ENCODE measurements at regions not wholly inside any gene's neighbourhood (a gene's known extent, or its start where the extent isn't known, plus 50 kb on each side); places are given as distances from the start of the nearest gene placed in this dataset.
A peak's percentile ranks its signal among the peaks of the same experiment; 100 is the strongest.

GRCh38 chr1:60865166-60865565 lies 217.2 kb upstream of the NFIA start:
- FAIRE-seq: no peak
- no peak for DNase-seq
- no peak overlapping the region for H3K4me3 ChIP-seq (ENCODE audit: low read depth in 1 of 3, low read length in 3 of 3)
- no peaks in the 10 kb centered on the region for H3K27me3 ChIP-seq (ENCODE audit: control insufficient read depth in 3 of 3, insufficient read depth in 3 of 3, low read length in 3 of 3)
- no peaks in the 10 kb centered on the region for H3K9me3 ChIP-seq (ENCODE audit: control insufficient read depth in 2 of 2, insufficient read depth in 1 of 2, low read depth in 1 of 2, low read length in 1 of 2)
- 91 to 93% (median 92%) methylated on average over 8 of the region's 8 CpGs for WGBS, 3 donors
- no peaks in the 10 kb centered on the region for H3K36me3 ChIP-seq (ENCODE audit: control insufficient read depth in 3 of 3, insufficient read depth in 2 of 3, low read depth in 1 of 3, low read length in 3 of 3)
- peaks cover 0 to 17% (median 0%) of the 10 kb centered on the region in 3 donors for H3K4me1 ChIP-seq (ENCODE audit: control insufficient read depth in 3 of 3, insufficient read depth in 2 of 3, low read depth in 1 of 3, low read length in 2 of 3)
- H3K27ac ChIP-seq (ENCODE audit: low read depth in 1 of 3, low read length in 2 of 3): no peak overlapping the region

GRCh38 chr1:60864722-60865121 lies 217.6 kb upstream of the NFIA start:
- no peak overlapping the region for H3K27ac ChIP-seq (ENCODE audit: low read depth in 1 of 3, low read length in 2 of 3)
- FAIRE-seq (no peak), DNase-seq (no peak)
- H3K4me1 ChIP-seq (ENCODE audit: control insufficient read depth in 3 of 3, insufficient read depth in 2 of 3, low read depth in 1 of 3, low read length in 2 of 3): peaks cover 0 to 16% (median 0%) of the 10 kb centered on the region in 3 donors
- H3K4me3 ChIP-seq (ENCODE audit: low read depth in 1 of 3, low read length in 3 of 3): no peak overlapping the region
- no peaks in the 10 kb centered on the region for H3K36me3 ChIP-seq (ENCODE audit: control insufficient read depth in 3 of 3, insufficient read depth in 2 of 3, low read depth in 1 of 3, low read length in 3 of 3)
- no peaks in the 10 kb centered on the region for H3K9me3 ChIP-seq (ENCODE audit: control insufficient read depth in 2 of 2, insufficient read depth in 1 of 2, low read depth in 1 of 2, low read length in 1 of 2)
- 91 to 93% (median 93%) methylated on average over 5 of the region's 5 CpGs for WGBS, 3 donors
- no peaks in the 10 kb centered on the region for H3K27me3 ChIP-seq (ENCODE audit: control insufficient read depth in 3 of 3, insufficient read depth in 3 of 3, low read length in 3 of 3)

GRCh38 chr1:60863131-60863530 lies 219.2 kb upstream of the NFIA start:
- 88 to 98% (median 92%) methylated on average over 1 of the region's 1 CpG for WGBS, 3 donors
- no peak for DNase-seq
- Histone ChIP-seq H3K27me3 (ENCODE audit: control insufficient read depth in 3 of 3, insufficient read depth in 3 of 3, low read length in 3 of 3) (no peaks in the 10 kb centered on the region), H3K9me3 (ENCODE audit: control insufficient read depth in 2 of 2, insufficient read depth in 1 of 2, low read depth in 1 of 2, low read length in 1 of 2) (no peaks in the 10 kb centered on the region), H3K4me3 (ENCODE audit: low read depth in 1 of 3, low read length in 3 of 3) (no peak overlapping the region), H3K4me1 (ENCODE audit: control insufficient read depth in 3 of 3, insufficient read depth in 2 of 3, low read depth in 1 of 3, low read length in 2 of 3) (peaks cover 0 to 16% (median 0%) of the 10 kb centered on the region in 3 donors), H3K27ac (ENCODE audit: low read depth in 1 of 3, low read length in 2 of 3) (no peak overlapping the region), H3K36me3 (ENCODE audit: control insufficient read depth in 3 of 3, insufficient read depth in 2 of 3, low read depth in 1 of 3, low read length in 3 of 3) (no peaks in the 10 kb centered on the region)
- no peak for FAIRE-seq

GRCh38 chr1:60861961-60862567 lies 220.3 kb upstream of the NFIA start:
- Histone ChIP-seq H3K4me3 (ENCODE audit: low read depth in 1 of 3, low read length in 3 of 3) (no peak overlapping the region), H3K27me3 (ENCODE audit: control insufficient read depth in 3 of 3, insufficient read depth in 3 of 3, low read length in 3 of 3) (no peaks in the 10 kb centered on the region), H3K9me3 (ENCODE audit: control insufficient read depth in 2 of 2, insufficient read depth in 1 of 2, low read depth in 1 of 2, low read length in 1 of 2) (no peaks in the 10 kb centered on the region), H3K36me3 (ENCODE audit: control insufficient read depth in 3 of 3, insufficient read depth in 2 of 3, low read depth in 1 of 3, low read length in 3 of 3) (no peaks in the 10 kb centered on the region), H3K4me1 (ENCODE audit: control insufficient read depth in 3 of 3, insufficient read depth in 2 of 3, low read depth in 1 of 3, low read length in 2 of 3) (peaks cover 0 to 9% (median 0%) of the 10 kb centered on the region in 3 donors), H3K27ac (ENCODE audit: low read depth in 1 of 3, low read length in 2 of 3) (no peak overlapping the region)
- WGBS, 3 donors: 78 to 95% (median 92%) methylated on average over 5 of the region's 5 CpGs
- DNase-seq: no peak
- no peak for FAIRE-seq

GRCh38 chr1:60859111-60859510 lies 223.2 kb upstream of the NFIA start:
- Histone ChIP-seq H3K27ac (ENCODE audit: low read depth in 1 of 3, low read length in 2 of 3) (no peak overlapping the region), H3K4me3 (ENCODE audit: low read depth in 1 of 3, low read length in 3 of 3) (no peak overlapping the region), H3K4me1 (ENCODE audit: control insufficient read depth in 3 of 3, insufficient read depth in 2 of 3, low read depth in 1 of 3, low read length in 2 of 3) (no peaks in the 10 kb centered on the region), H3K36me3 (ENCODE audit: control insufficient read depth in 3 of 3, insufficient read depth in 2 of 3, low read depth in 1 of 3, low read length in 3 of 3) (no peaks in the 10 kb centered on the region), H3K27me3 (ENCODE audit: control insufficient read depth in 3 of 3, insufficient read depth in 3 of 3, low read length in 3 of 3) (peaks cover 0 to 2% (median 0%) of the 10 kb centered on the region in 3 donors), H3K9me3 (ENCODE audit: control insufficient read depth in 2 of 2, insufficient read depth in 1 of 2, low read depth in 1 of 2, low read length in 1 of 2) (no peaks in the 10 kb centered on the region)
- 73 to 89% (median 75%) methylated on average over 2 of the region's 2 CpGs for WGBS, 3 donors
- DNase-seq (no peak), FAIRE-seq (no peak)

GRCh38 chr1:60857851-60858250 lies 224.5 kb upstream of the NFIA start:
- WGBS, 3 donors: 83 to 95% (median 93%) methylated on average over 2 of the region's 2 CpGs
- Histone ChIP-seq H3K4me3 (ENCODE audit: low read depth in 1 of 3, low read length in 3 of 3) (no peak overlapping the region), H3K9me3 (ENCODE audit: control insufficient read depth in 2 of 2, insufficient read depth in 1 of 2, low read depth in 1 of 2, low read length in 1 of 2) (no peaks in the 10 kb centered on the region), H3K4me1 (ENCODE audit: control insufficient read depth in 3 of 3, insufficient read depth in 2 of 3, low read depth in 1 of 3, low read length in 2 of 3) (no peaks in the 10 kb centered on the region), H3K36me3 (ENCODE audit: control insufficient read depth in 3 of 3, insufficient read depth in 2 of 3, low read depth in 1 of 3, low read length in 3 of 3) (no peaks in the 10 kb centered on the region), H3K27ac (ENCODE audit: low read depth in 1 of 3, low read length in 2 of 3) (no peak overlapping the region), H3K27me3 (ENCODE audit: control insufficient read depth in 3 of 3, insufficient read depth in 3 of 3, low read length in 3 of 3) (peaks cover 0 to 2% (median 0%) of the 10 kb centered on the region in 3 donors)
- FAIRE-seq (no peak), DNase-seq (no peak)

GRCh38 chr1:60850084-60850483 lies 232.3 kb upstream of the NFIA start:
- no peak for FAIRE-seq
- WGBS, 3 donors: 94 to 99% (median 98%) methylated on average over 1 of the region's 1 CpG
- H3K4me3 ChIP-seq (ENCODE audit: low read depth in 1 of 3, low read length in 3 of 3): no peak overlapping the region
- H3K9me3 ChIP-seq (ENCODE audit: control insufficient read depth in 2 of 2, insufficient read depth in 1 of 2, low read depth in 1 of 2, low read length in 1 of 2): no peaks in the 10 kb centered on the region
- H3K36me3 ChIP-seq (ENCODE audit: control insufficient read depth in 3 of 3, insufficient read depth in 2 of 3, low read depth in 1 of 3, low read length in 3 of 3): no peaks in the 10 kb centered on the region
- no peaks in the 10 kb centered on the region for H3K4me1 ChIP-seq (ENCODE audit: control insufficient read depth in 3 of 3, insufficient read depth in 2 of 3, low read depth in 1 of 3, low read length in 2 of 3)
- H3K27me3 ChIP-seq (ENCODE audit: control insufficient read depth in 3 of 3, insufficient read depth in 3 of 3, low read length in 3 of 3): no peaks in the 10 kb centered on the region
- DNase-seq: no peak
- no peak overlapping the region for H3K27ac ChIP-seq (ENCODE audit: low read depth in 1 of 3, low read length in 2 of 3)

- no peak for DNase-seq
- FAIRE-seq: no peak
Measured at GRCh38 chr1:60849401-60849800, 233.0 kb upstream of the NFIA start.

GRCh38 chr1:60848583-60849188 lies 233.7 kb upstream of the NFIA start:
- Histone ChIP-seq H3K4me1 (ENCODE audit: control insufficient read depth in 3 of 3, insufficient read depth in 2 of 3, low read depth in 1 of 3, low read length in 2 of 3) (no peaks in the 10 kb centered on the region), H3K36me3 (ENCODE audit: control insufficient read depth in 3 of 3, insufficient read depth in 2 of 3, low read depth in 1 of 3, low read length in 3 of 3) (no peaks in the 10 kb centered on the region), H3K27ac (ENCODE audit: low read depth in 1 of 3, low read length in 2 of 3) (no peak overlapping the region), H3K4me3 (ENCODE audit: low read depth in 1 of 3, low read length in 3 of 3) (no peak overlapping the region), H3K9me3 (ENCODE audit: control insufficient read depth in 2 of 2, insufficient read depth in 1 of 2, low read depth in 1 of 2, low read length in 1 of 2) (no peaks in the 10 kb centered on the region), H3K27me3 (ENCODE audit: control insufficient read depth in 3 of 3, insufficient read depth in 3 of 3, low read length in 3 of 3) (no peaks in the 10 kb centered on the region)
- peak; percentile 22 to 51 for DNase-seq
- peak; percentile 49 for FAIRE-seq
- 0 to 12% (median 7%) methylated on average over 1 of the region's 1 CpG for WGBS, 3 donors

More at GRCh38 chr1:60849401-60849800, 233.0 kb upstream of the NFIA start:
- H3K27ac ChIP-seq (ENCODE audit: low read depth in 1 of 3, low read length in 2 of 3): no peak overlapping the region
- H3K27me3 ChIP-seq (ENCODE audit: control insufficient read depth in 3 of 3, insufficient read depth in 3 of 3, low read length in 3 of 3): no peaks in the 10 kb centered on the region
- H3K4me1 ChIP-seq (ENCODE audit: control insufficient read depth in 3 of 3, insufficient read depth in 2 of 3, low read depth in 1 of 3, low read length in 2 of 3): no peaks in the 10 kb centered on the region
- no peaks in the 10 kb centered on the region for H3K9me3 ChIP-seq (ENCODE audit: control insufficient read depth in 2 of 2, insufficient read depth in 1 of 2, low read depth in 1 of 2, low read length in 1 of 2)
- no peak overlapping the region for H3K4me3 ChIP-seq (ENCODE audit: low read depth in 1 of 3, low read length in 3 of 3)
- H3K36me3 ChIP-seq (ENCODE audit: control insufficient read depth in 3 of 3, insufficient read depth in 2 of 3, low read depth in 1 of 3, low read length in 3 of 3): no peaks in the 10 kb centered on the region
